Liver (tissue), 8 donors: ENCODE measurements at regions not wholly inside any gene's neighbourhood (a gene's known extent, or its start where the extent isn't known, plus 50 kb on each side); places are given as distances from the start of the nearest gene placed in this dataset.

Experiments used
- DNase-seq: peaks from one replicate; pipeline ENCODE4 v3.0.0-alpha.2; 2017; ENCODE audit warnings: low spot score
- H3K27ac ChIP-seq, 2 donors: one replicate each; pipeline ENCODE4 v1.7.0; 2013; ENCODE audit warnings: inconsistent platforms in 2 of 2, low read length in 2 of 2, control low read depth in 1 of 2, low read depth in 1 of 2, mild to moderate bottlenecking in 1 of 2
- H3K27me3 ChIP-seq, 4 donors: one replicate each; pipeline versions ENCODE4 v1.6.1 to v1.7.0; 2013; ENCODE audit warnings: low read length in 3 of 4, inconsistent platforms in 1 of 4, mild to moderate bottlenecking in 1 of 4, moderate library complexity in 1 of 4; ENCODE audit not compliant: control insufficient read depth in 4 of 4, insufficient read depth in 4 of 4
- H3K36me3 ChIP-seq, 4 donors: one replicate each; pipeline versions ENCODE4 v1.6.1 to v1.7.0; 2013; ENCODE audit warnings: low read length in 3 of 4, mild to moderate bottlenecking in 3 of 4, low read depth in 1 of 4, moderate library complexity in 1 of 4; ENCODE audit not compliant: control insufficient read depth in 4 of 4, insufficient read depth in 3 of 4
- H3K4me1 ChIP-seq, 4 donors: one replicate each; pipeline versions ENCODE4 v1.6.1 to v1.7.0; 2013; ENCODE audit warnings: low read length in 3 of 4, mild to moderate bottlenecking in 3 of 4, moderate library complexity in 1 of 4; ENCODE audit not compliant: control insufficient read depth in 4 of 4, insufficient read depth in 4 of 4
- H3K4me3 ChIP-seq, 3 donors: one replicate each; pipeline versions ENCODE4 v1.6.1 to v1.7.0; 2013; ENCODE audit warnings: low read length in 3 of 3, control low read depth in 1 of 3, low read depth in 1 of 3, mild to moderate bottlenecking in 1 of 3
- H3K9ac ChIP-seq, 2 donors: one replicate each; pipeline ENCODE4 v1.7.0; 2013; ENCODE audit warnings: low read length in 2 of 2, mild to moderate bottlenecking in 2 of 2, moderate library complexity in 2 of 2, control low read depth in 1 of 2, low read depth in 1 of 2
- H3K9me3 ChIP-seq, 4 donors: one replicate each; pipeline versions ENCODE4 v1.6.1 to v1.7.0; 2013; ENCODE audit warnings: low read length in 3 of 4; ENCODE audit not compliant: control insufficient read depth in 4 of 4
- ATF3 ChIP-seq: IDR thresholded peaks from 2 replicates; pipeline ENCODE4 v1.6.1; 2016; ENCODE audit warnings: antibody characterized with exemption
- CTCF ChIP-seq: fragments of 150-350 bp; IDR thresholded peaks from 2 replicates; pipeline ENCODE4 v1.5.1; 2017; ENCODE audit warnings: improper control_type of control experiment, low read depth, low read length; ENCODE audit not compliant: missing input control
- EGR1 ChIP-seq, 2 donors: IDR thresholded peaks; 2 replicates each; pipeline ENCODE4 v1.6.1; 2016 to 2018; ENCODE audit warnings: antibody characterized with exemption in 2 of 2, low read depth in 2 of 2
- FOXA1 ChIP-seq: IDR thresholded peaks from 2 replicates; pipeline ENCODE4 v1.6.1; 2016; ENCODE audit warnings: antibody characterized with exemption
- FOXA2 ChIP-seq: IDR thresholded peaks from 2 replicates; pipeline ENCODE4 v1.6.1; 2016; ENCODE audit warnings: antibody characterized with exemption
- GABPA ChIP-seq, 2 donors: IDR thresholded peaks in 1 of 2; conservative IDR thresholded peaks in 1 of 2; 2 replicates each; pipeline ENCODE4 v1.6.1; 2016; ENCODE audit warnings: antibody characterized with exemption in 2 of 2, mild to moderate bottlenecking in 1 of 2, moderate library complexity in 1 of 2
- HNF4A ChIP-seq, 2 donors: conservative IDR thresholded peaks; 2 replicates each; pipeline ENCODE4 v1.6.1; 2016; ENCODE audit warnings: antibody characterized with exemption in 2 of 2, mild to moderate bottlenecking in 2 of 2
- HNF4G ChIP-seq: IDR thresholded peaks from 2 replicates; pipeline ENCODE4 v1.6.1; 2016; ENCODE audit warnings: antibody characterized with exemption
- JUND ChIP-seq, 2 donors: IDR thresholded peaks; 2 replicates each; pipeline ENCODE4 v1.6.1; 2016; ENCODE audit warnings: antibody characterized with exemption in 2 of 2
- MAX ChIP-seq: IDR thresholded peaks from 2 replicates; pipeline ENCODE4 v1.6.1; 2016; ENCODE audit warnings: antibody characterized with exemption
- NR2F2 ChIP-seq: IDR thresholded peaks from 2 replicates; pipeline ENCODE4 v1.6.1; 2016; ENCODE audit warnings: antibody characterized with exemption
- RAD21 ChIP-seq, 2 donors: IDR thresholded peaks; 2 replicates each; pipeline ENCODE4 v1.6.1; 2016; ENCODE audit warnings: antibody characterized with exemption in 2 of 2, mild to moderate bottlenecking in 2 of 2
- REST ChIP-seq: IDR thresholded peaks from 2 replicates; pipeline ENCODE4 v1.6.1; 2016; ENCODE audit warnings: antibody characterized with exemption, mild to moderate bottlenecking
- RXRA ChIP-seq, 2 donors: IDR thresholded peaks; 2 replicates each; pipeline ENCODE4 v1.6.1; 2017 to 2018; ENCODE audit warnings: antibody characterized with exemption in 2 of 2, mild to moderate bottlenecking in 1 of 2
- SP1 ChIP-seq: IDR thresholded peaks from 2 replicates; pipeline ENCODE4 v1.6.1; 2018; ENCODE audit warnings: antibody characterized with exemption, mild to moderate bottlenecking
- TAF1 ChIP-seq: conservative IDR thresholded peaks from 2 replicates; pipeline ENCODE4 v1.6.1; 2016; ENCODE audit warnings: antibody characterized with exemption, mild to moderate bottlenecking
- YY1 ChIP-seq: IDR thresholded peaks from 2 replicates; pipeline ENCODE4 v1.6.1; 2016; ENCODE audit warnings: antibody characterized with exemption, mild to moderate bottlenecking
- ZBTB33 ChIP-seq: IDR thresholded peaks from 2 replicates; pipeline ENCODE4 v1.6.1; 2016; ENCODE audit warnings: antibody characterized with exemption
- WGBS: extraction: QIAGEN DNeasy Blood & Tissue Kit; methylation state at CpG from one replicate; pipeline ENCODE4 v1.1.7; 2013; 5-methylcytosine and 5-hydroxymethylcytosine counted together
- donor health status: healthy.
- donor health status: healthy.
- donor health status: healthy.
- donor health status: healthy.
- donor health status: healthy.

GRCh38 chr20:11677428-11677827 lies 240.3 kb upstream of the BTBD3 start (continued):
- TF ChIP-seq RAD21 (IDR thresholded peaks at IDR 0.05): no peak
- TF ChIP-seq HNF4G: no peak
- no peak for TF ChIP-seq NR2F2

GRCh38 chr20:11677836-11678235 lies 239.9 kb upstream of the BTBD3 start:
- WGBS: 90% methylated on average over 3 of the region's 3 CpGs
- no peak overlapping the region for H3K27ac ChIP-seq
- peaks cover 0 to 4% (median 1%) of the 10 kb centered on the region in 4 donors for H3K4me1 ChIP-seq
- no peak overlapping the region for H3K9ac ChIP-seq
- DNase-seq: no peak
- H3K4me3 ChIP-seq: no peak overlapping the region
- no peaks in the 10 kb centered on the region for H3K9me3 ChIP-seq
- H3K36me3 ChIP-seq: no peaks in the 10 kb centered on the region
- TF ChIP-seq SP1: no peak
- no peak for TF ChIP-seq CTCF
- TF ChIP-seq EGR1 (IDR thresholded peaks at IDR 0.05; ENCODE audit: low read depth in 2 of 2): no peak
- no peak for TF ChIP-seq GABPA (IDR thresholded peaks at IDR 0.05 in 1 of 2, conservative IDR thresholded peaks at IDR 0.05 in 1 of 2)
- no peak for TF ChIP-seq RAD21 (IDR thresholded peaks at IDR 0.05)
- no peaks in the 10 kb centered on the region for H3K27me3 ChIP-seq

GRCh38 chr20:11682285-11682684 lies 235.4 kb upstream of the BTBD3 start:
- Histone ChIP-seq H3K9ac (no peak overlapping the region), H3K4me1 (peaks cover 0 to 8% (median 4%) of the 10 kb centered on the region in 4 donors), H3K9me3 (no peaks in the 10 kb centered on the region), H3K4me3 (no peak overlapping the region), H3K36me3 (no peaks in the 10 kb centered on the region), H3K27ac (no peak overlapping the region), H3K27me3 (no peaks in the 10 kb centered on the region)
- DNase-seq: no peak
- WGBS: 46% methylated on average over 3 of the region's 3 CpGs
- no peak for TF ChIP-seq SP1
- no peak for TF ChIP-seq EGR1 (IDR thresholded peaks at IDR 0.05; ENCODE audit: low read depth in 2 of 2)
- no peak for TF ChIP-seq ZBTB33
- no peak for TF ChIP-seq FOXA1
- TF ChIP-seq MAX: no peak
- TF ChIP-seq REST: no peak
- no peak for TF ChIP-seq HNF4A (conservative IDR thresholded peaks at IDR 0.05)
- TF ChIP-seq GABPA (IDR thresholded peaks at IDR 0.05 in 1 of 2, conservative IDR thresholded peaks at IDR 0.05 in 1 of 2): no peak
- no peak for TF ChIP-seq YY1
- no peak for TF ChIP-seq TAF1
- TF ChIP-seq HNF4G: no peak
- TF ChIP-seq RXRA (IDR thresholded peaks at IDR 0.05): no peak
- no peak for TF ChIP-seq JUND (IDR thresholded peaks at IDR 0.05)
- no peak for TF ChIP-seq ATF3
- TF ChIP-seq NR2F2: no peak
- no peak for TF ChIP-seq RAD21 (IDR thresholded peaks at IDR 0.05)
- no peak for TF ChIP-seq FOXA2
- no peak for TF ChIP-seq CTCF
